Body of pancreas (tissue), 4 donors: ENCODE measurements at regions not wholly inside any gene's neighbourhood (a gene's known extent, or its start where the extent isn't known, plus 50 kb on each side); places are given as distances from the start of the nearest gene placed in this dataset.
A peak's percentile ranks its signal among the peaks of the same experiment; 100 is the strongest.

Experiments used
- ATAC-seq: fragments of 150-250 bp; one replicate; pipeline ENCODE4 v1.9.1; 2016
- DNase-seq, 4 donors: peaks; one replicate each; pipeline ENCODE4 v3.0.0-alpha.2; 2019
- H3K27ac ChIP-seq, 4 donors: fragments of 200-600 bp; sonication (generic); 1 replicate in 3 of 4; 2 replicates in 1 of 4; pipeline versions ENCODE4 v1.5.1 to v1.6.1; 2016 to 2019; ENCODE audit warnings: mild to moderate bottlenecking in 1 of 4, mixed read lengths in 1 of 4, moderate library complexity in 1 of 4
- H3K27me3 ChIP-seq, 2 donors: fragments of 200-600 bp; sonication (generic); one replicate each; pipeline ENCODE4 v1.6.0; 2016; ENCODE audit warnings: mild to moderate bottlenecking in 1 of 2
- H3K36me3 ChIP-seq, 2 donors: fragments of 200-600 bp; sonication (generic); replicated peaks in 1 of 2; 2 replicates each; pipeline ENCODE4 v1.5.1; 2016; ENCODE audit warnings: low read depth in 2 of 2; ENCODE audit not compliant: insufficient read depth in 1 of 2
- H3K4me1 ChIP-seq: fragments of 200-600 bp; sonication (generic); one replicate; pipeline ENCODE4 v1.6.0; 2016
- H3K4me3 ChIP-seq, 2 donors: fragments of 200-600 bp; sonication (generic); 1 replicate in 1 of 2; 2 replicates in 1 of 2; pipeline ENCODE4 v1.5.1; 2016 to 2019
- H3K9me3 ChIP-seq, 3 donors: fragments of 200-600 bp; sonication (generic); 1 replicate in 2 of 3; 2 replicates in 1 of 3; pipeline ENCODE4 v1.5.1; 2016
- CTCF ChIP-seq, 7 experiments: fragments of 450-650 bp in 4 of 7; fragments of 200-600 bp in 3 of 7; sonication (generic) in 3 of 7; IDR thresholded peaks; one replicate each; pipeline ENCODE4 v1.5.1; 2016 to 2019; ENCODE audit warnings: antibody characterized with exemption in 7 of 7
- POLR2A ChIP-seq, 3 donors: fragments of 450-650 bp; IDR thresholded peaks; one replicate each; pipeline ENCODE4 v1.6.1; 2016; ENCODE audit warnings: antibody characterized with exemption in 3 of 3, mild to moderate bottlenecking in 2 of 3
- WGBS, 2 donors: methylation state at CpG; one replicate each; pipeline ENCODE4 v1.1.5; 2017; 5-methylcytosine and 5-hydroxymethylcytosine counted together
- intact Hi-C: fragments of 100-400 bp; cut with DNase I; formaldehyde crosslinking; loops from one replicate; pipeline ENCODE4 v1.15.1; 2023

DNA sequence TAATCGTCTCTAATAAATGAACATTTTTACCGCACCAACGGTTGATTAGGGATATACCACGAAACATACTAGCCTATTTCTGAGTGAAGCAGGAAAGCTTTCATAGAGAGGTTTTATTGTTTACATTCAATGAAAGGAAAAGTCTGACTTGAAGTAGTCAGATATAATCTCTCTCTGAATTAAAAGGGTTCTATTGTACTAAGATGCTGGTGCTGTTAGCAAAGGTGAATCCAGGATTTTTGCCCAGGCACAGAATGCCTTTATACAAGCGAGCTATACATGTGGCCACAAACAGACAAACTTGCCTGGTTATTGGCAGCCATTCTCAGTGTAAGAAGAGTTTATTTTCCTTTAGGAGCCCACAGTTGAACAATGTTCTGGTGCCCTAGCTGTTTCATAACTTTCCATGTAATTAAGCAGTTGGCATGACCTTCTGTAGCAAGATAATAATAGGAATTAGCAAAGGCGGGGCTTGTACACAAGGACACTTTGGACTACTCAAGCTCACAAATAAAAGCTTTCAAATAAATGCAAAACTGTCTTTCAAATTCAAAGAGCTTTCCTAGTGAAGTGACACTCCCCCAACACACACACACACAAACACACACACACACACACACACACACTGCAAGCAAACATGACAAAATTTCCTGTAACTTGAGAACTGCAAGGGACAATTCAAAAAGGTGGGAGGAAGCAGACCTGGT, 198.7 kb upstream of the MAP3K1 start:
- Histone ChIP-seq H3K36me3 (no peaks in the 10 kb centered on the region), H3K27ac (peak overlapping the region in 1 of 4 donors; percentile 29), H3K27me3 (no peaks in the 10 kb centered on the region), H3K4me1 (peaks cover 8% of the 10 kb centered on the region), H3K4me3 (no peak overlapping the region), H3K9me3 (no peaks in the 10 kb centered on the region)
- DNase-seq (no peak), ATAC-seq (no peak)
- intact Hi-C loops, result no loop called here
- WGBS, 2 donors, result 72 to 79% methylated on average over 6 of the region's 6 CpGs
- TF ChIP-seq CTCF (IDR thresholded peaks at IDR 0.05) (no peak), POLR2A (IDR thresholded peaks at IDR 0.05) (no peak)

- peak; percentile 48 for ATAC-seq
- Histone ChIP-seq H3K27me3 (no peaks in the 10 kb centered on the region), H3K4me3 (no peak overlapping the region), H3K4me1 (peaks cover 8% of the 10 kb centered on the region), H3K9me3 (no peaks in the 10 kb centered on the region), H3K36me3 (no peaks in the 10 kb centered on the region), H3K27ac (peak overlapping the region in 2 of 4 donors; percentile 20 to 53)
- TF ChIP-seq POLR2A (IDR thresholded peaks at IDR 0.05) (no peak), CTCF (IDR thresholded peaks at IDR 0.05) (no peak)
- DNase-seq, result no peak
- WGBS, 2 donors, result 28 to 37% methylated on average over 6 of the region's 6 CpGs
- intact Hi-C loops, result no loop called here
These were observed 199.8 kb upstream of the MAP3K1 start for GRCh38 chr5:56615361-56616153.

DNA sequence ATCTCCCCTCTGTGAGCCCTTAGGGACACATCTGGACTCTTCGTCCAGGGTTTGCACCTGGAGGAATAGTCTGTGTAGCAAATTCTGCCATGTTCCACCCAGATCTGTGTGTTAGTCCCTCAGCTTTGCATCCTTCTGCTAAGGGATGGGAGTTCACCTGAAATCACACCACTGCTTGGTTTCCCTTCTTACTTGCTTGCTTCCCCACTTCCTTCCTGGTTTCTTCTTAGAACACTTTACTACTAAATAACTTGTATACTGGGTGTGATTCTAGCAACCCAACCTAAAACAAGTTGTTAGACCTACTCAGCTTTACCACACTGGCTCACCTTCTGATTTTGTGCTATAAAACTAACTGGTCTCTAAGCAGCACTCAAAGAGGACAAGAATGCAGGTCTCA, 202.6 kb upstream of the MAP3K1 start:
- Histone ChIP-seq H3K9me3 (no peaks in the 10 kb centered on the region), H3K27me3 (no peaks in the 10 kb centered on the region), H3K36me3 (no peaks in the 10 kb centered on the region), H3K4me1 (peaks cover 8% of the 10 kb centered on the region), H3K27ac (no peak overlapping the region), H3K4me3 (no peak overlapping the region)
- ATAC-seq (no peak), DNase-seq (no peak)
- no peak for TF ChIP-seq POLR2A (IDR thresholded peaks at IDR 0.05)
- no peak for TF ChIP-seq CTCF (IDR thresholded peaks at IDR 0.05)
- intact Hi-C loops, result no loop called here
- WGBS, 2 donors, result 85 to 90% methylated on average over 1 of the region's 1 CpG

DNA sequence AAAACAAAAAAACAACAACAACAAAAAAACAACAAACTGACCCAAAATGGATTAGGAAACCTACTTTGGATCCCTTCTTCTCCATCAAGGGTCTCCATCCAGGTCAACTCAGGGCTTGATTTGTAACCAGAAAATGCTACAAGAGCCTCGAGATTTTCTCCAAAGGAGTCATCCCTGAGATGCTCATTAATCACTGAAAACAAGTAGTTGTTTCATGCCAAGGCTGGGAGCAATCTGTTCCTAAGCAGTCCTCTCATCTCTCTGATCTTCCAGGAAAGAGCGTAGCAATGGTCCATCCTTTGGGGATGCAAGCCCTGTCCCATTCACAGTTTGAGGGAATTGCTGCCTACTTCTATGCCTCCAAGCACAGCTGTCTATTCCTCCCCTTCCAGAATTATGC, 203.0 kb upstream of the MAP3K1 start:
- WGBS, 2 donors, result 73 to 87% methylated on average over 2 of the region's 2 CpGs
- no peak for TF ChIP-seq CTCF (IDR thresholded peaks at IDR 0.05)

More for the DNA sequence above, 203.0 kb upstream of the MAP3K1 start:
- intact Hi-C loops, result no loop called here
- Histone ChIP-seq H3K4me1 (peaks cover 8% of the 10 kb centered on the region), H3K36me3 (no peaks in the 10 kb centered on the region), H3K27me3 (no peaks in the 10 kb centered on the region), H3K4me3 (no peak overlapping the region), H3K27ac (no peak overlapping the region), H3K9me3 (no peaks in the 10 kb centered on the region)
- DNase-seq, result no peak
- no peak for ATAC-seq
